Sigmoid colon (tissue), 4 donors: ENCODE measurements at regions not wholly inside any gene's neighbourhood (a gene's known extent, or its start where the extent isn't known, plus 50 kb on each side); places are given as distances from the start of the nearest gene placed in this dataset.

ENCODE experiments used
- CTCF ChIP-seq, 4 experiments: fragments of 450-650 bp in 3 of 4; fragments of 200-600 bp in 1 of 4; IDR thresholded peaks; one replicate each; pipeline ENCODE4 v1.5.1; 2016 to 2019; ENCODE audit warnings: antibody characterized with exemption in 4 of 4, mild to moderate bottlenecking in 3 of 4, moderate library complexity in 2 of 4
- POLR2A ChIP-seq, 2 donors: fragments of 450-650 bp; IDR thresholded peaks; one replicate each; pipeline ENCODE4 v1.6.1; 2016; ENCODE audit warnings: antibody characterized with exemption in 2 of 2, mild to moderate bottlenecking in 2 of 2, moderate library complexity in 2 of 2
- POLR2AphosphoS5 ChIP-seq, 4 donors: sonication (generic); formaldehyde crosslinking; IDR thresholded peaks; one replicate each; pipeline ENCODE4 v1.6.1; 2017; ENCODE audit warnings: antibody characterized with exemption in 4 of 4

GRCh38 chr16:47817048-47817447, 338.7 kb downstream of the ABCC12 start:
- TF ChIP-seq CTCF (IDR thresholded peaks at IDR 0.05) (no peak), POLR2AphosphoS5 (IDR thresholded peaks at IDR 0.05) (no peak), POLR2A (IDR thresholded peaks at IDR 0.05) (no peak)
